ENCODE measurements at regions not wholly inside any gene's neighbourhood (a gene's known extent, or its start where the extent isn't known, plus 50 kb on each side); places are given as distances from the start of the nearest gene placed in this dataset.
A peak's percentile ranks its signal among the peaks of the same experiment; 100 is the strongest.

- Histone ChIP-seq H3K4me3 (ENCODE audit: low read length) (no peak overlapping the region), H3K4me1 (ENCODE audit: control insufficient read depth, insufficient read depth, low read length) (peaks cover 34% of the 10 kb centered on the region), H3K9ac (ENCODE audit: low read length) (no peak overlapping the region), H3K36me3 (ENCODE audit: control insufficient read depth, insufficient read depth, low read length) (no peaks in the 10 kb centered on the region), H3K27me3 (ENCODE audit: control insufficient read depth, insufficient read depth, low read length) (no peaks in the 10 kb centered on the region), H3K27ac (ENCODE audit: low read depth, low read length) (peak overlapping the region; percentile 22)
Measured at GRCh38 chr2:41967476-41968181, 80.2 kb upstream of the PKDCC start.

DNA sequence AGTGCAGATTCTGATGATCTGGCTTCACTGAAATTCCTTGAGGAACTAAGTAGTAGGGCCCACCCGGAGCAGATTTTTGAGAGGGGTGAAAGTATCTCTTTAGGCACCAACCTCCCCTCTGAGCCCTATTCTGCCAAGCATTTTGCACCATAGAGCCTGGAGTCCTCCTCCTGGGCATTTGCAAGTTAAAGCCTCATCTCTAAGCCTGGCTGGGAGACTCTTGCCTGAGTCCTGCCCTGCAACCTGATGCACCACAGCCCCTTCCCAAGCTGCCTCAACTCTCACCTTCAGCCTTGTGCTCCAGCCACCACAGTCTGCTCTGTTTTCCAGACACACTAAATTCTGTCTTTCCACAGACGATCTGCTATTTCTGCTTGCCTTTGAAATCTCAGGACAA, 79.6 kb upstream of the PKDCC start:
- H3K4me1 ChIP-seq (ENCODE audit: control insufficient read depth, insufficient read depth, low read length), result peaks cover 34% of the 10 kb centered on the region
- peak overlapping the region; percentile 17 for H3K27ac ChIP-seq (ENCODE audit: low read depth, low read length)
- H3K4me3 ChIP-seq (ENCODE audit: low read length), result no peak overlapping the region
- H3K36me3 ChIP-seq (ENCODE audit: control insufficient read depth, insufficient read depth, low read length), result no peaks in the 10 kb centered on the region
- H3K27me3 ChIP-seq (ENCODE audit: control insufficient read depth, insufficient read depth, low read length), result no peaks in the 10 kb centered on the region
- H3K9ac ChIP-seq (ENCODE audit: low read length), result no peak overlapping the region

DNA sequence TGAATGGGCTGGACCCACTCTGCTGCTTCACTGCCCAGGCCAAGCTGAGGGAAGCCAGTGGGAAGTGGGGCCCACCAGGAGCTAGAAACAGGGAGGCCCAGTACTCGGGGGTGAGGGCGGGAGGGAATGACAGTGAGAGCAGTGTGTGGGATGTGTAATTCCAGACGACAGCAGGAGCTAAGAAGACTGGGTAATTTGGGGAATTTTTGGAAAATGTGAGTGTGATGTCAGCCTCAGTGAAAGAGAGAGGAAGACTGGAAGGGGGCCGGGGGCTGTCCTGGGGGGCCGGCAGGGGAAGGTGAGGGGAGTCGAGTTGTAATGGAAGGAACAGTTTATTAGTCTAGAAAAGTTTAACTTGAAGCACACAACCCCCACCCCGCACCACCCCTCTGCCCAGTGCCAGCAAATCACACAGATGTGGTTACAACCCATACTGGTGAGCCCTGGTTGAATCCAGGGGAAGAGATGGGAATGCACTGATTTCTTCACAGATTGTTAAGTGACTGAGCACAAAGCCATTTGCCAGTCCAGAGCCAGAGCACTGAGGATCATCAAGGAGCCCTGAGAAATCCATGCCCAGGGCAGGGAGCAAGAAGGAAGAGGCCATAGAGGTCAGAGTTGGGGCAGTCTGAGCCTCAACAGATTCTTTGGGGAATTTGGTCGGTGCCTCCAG, 76.7 kb upstream of the PKDCC start:
- Histone ChIP-seq H3K4me3 (ENCODE audit: low read length) (no peak overlapping the region), H3K27ac (ENCODE audit: low read depth, low read length) (no peak overlapping the region), H3K36me3 (ENCODE audit: control insufficient read depth, insufficient read depth, low read length) (no peaks in the 10 kb centered on the region), H3K4me1 (ENCODE audit: control insufficient read depth, insufficient read depth, low read length) (peaks cover 9% of the 10 kb centered on the region), H3K27me3 (ENCODE audit: control insufficient read depth, insufficient read depth, low read length) (no peaks in the 10 kb centered on the region), H3K9ac (ENCODE audit: low read length) (no peak overlapping the region)

DNA sequence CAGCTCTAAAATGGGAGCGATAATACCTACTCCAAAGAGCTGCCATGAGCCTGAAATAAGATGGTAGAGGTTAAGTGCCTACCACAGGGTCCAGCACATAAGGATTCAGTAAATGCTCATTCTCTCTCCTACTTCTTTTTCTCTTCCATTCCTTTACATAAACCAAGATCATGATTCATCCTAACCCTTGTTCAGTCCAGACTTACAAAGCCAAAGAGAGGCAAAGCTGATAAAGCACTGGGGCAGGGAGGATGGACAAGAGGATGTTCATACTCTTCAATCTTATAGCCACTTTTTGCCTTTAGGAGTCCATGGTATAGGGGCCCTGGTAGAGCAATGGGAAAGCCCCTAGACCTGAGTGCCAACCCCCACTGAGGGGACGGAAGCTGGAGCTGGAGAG, 75.6 kb upstream of the PKDCC start:
- Histone ChIP-seq H3K27me3 (ENCODE audit: control insufficient read depth, insufficient read depth, low read length) (no peaks in the 10 kb centered on the region), H3K9ac (ENCODE audit: low read length) (no peak overlapping the region), H3K36me3 (ENCODE audit: control insufficient read depth, insufficient read depth, low read length) (no peaks in the 10 kb centered on the region), H3K4me1 (ENCODE audit: control insufficient read depth, insufficient read depth, low read length) (peaks cover 4% of the 10 kb centered on the region), H3K4me3 (ENCODE audit: low read length) (no peak overlapping the region), H3K27ac (ENCODE audit: low read depth, low read length) (no peak overlapping the region)

DNA sequence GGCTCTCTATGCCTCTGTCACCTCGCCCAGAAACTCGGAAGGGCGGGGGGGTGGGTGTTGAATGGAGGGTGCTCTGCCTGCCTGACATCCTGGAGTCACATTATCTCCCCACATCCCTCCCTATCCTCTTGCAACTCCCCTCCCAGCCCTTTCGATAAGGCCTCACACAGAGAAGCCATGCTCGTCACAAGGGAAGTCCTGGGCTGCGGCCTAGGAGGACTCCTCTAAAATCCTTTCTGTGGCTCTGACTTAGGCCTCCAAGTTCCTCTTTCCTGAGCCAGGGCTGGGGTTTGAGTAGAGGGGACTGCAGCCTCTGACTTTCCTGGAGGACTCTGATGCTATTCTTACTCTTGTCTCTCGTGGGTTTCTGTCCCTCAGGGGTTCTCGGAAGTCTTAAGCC, 75.0 kb upstream of the PKDCC start:
- H3K4me3 ChIP-seq (ENCODE audit: low read length), result no peak overlapping the region
- no peaks in the 10 kb centered on the region for H3K27me3 ChIP-seq (ENCODE audit: control insufficient read depth, insufficient read depth, low read length)
- no peak overlapping the region for H3K27ac ChIP-seq (ENCODE audit: low read depth, low read length)
- no peaks in the 10 kb centered on the region for H3K36me3 ChIP-seq (ENCODE audit: control insufficient read depth, insufficient read depth, low read length)
- no peak overlapping the region for H3K9ac ChIP-seq (ENCODE audit: low read length)
- peaks cover 2% of the 10 kb centered on the region for H3K4me1 ChIP-seq (ENCODE audit: control insufficient read depth, insufficient read depth, low read length)

DNA sequence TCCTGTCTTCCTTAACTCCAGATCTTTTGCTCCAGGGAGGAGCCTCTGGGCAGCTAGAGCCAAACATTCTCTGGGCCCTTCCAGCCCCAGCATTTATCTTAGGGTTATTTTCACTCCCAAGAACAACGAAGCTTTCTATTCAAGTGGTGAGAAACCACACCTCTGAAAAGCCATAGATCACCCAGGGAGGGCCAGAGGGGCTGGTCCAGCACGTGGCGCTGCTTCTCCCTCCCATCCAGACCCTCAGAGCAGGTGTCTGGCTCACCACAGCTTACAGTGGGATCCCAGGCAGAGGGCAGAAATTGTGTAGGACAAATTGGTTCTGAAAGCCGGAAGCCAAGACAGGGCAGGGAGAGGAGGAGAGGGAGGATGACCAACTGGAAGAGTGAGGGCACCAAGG, 74.0 kb upstream of the PKDCC start:
- Histone ChIP-seq H3K4me3 (ENCODE audit: low read length) (no peak overlapping the region), H3K27me3 (ENCODE audit: control insufficient read depth, insufficient read depth, low read length) (no peaks in the 10 kb centered on the region), H3K4me1 (ENCODE audit: control insufficient read depth, insufficient read depth, low read length) (no peaks in the 10 kb centered on the region), H3K36me3 (ENCODE audit: control insufficient read depth, insufficient read depth, low read length) (no peaks in the 10 kb centered on the region), H3K27ac (ENCODE audit: low read depth, low read length) (no peak overlapping the region), H3K9ac (ENCODE audit: low read length) (no peak overlapping the region)

GRCh38 chr2:41981417-41981816, 66.4 kb upstream of the PKDCC start:
- Histone ChIP-seq H3K4me3 (ENCODE audit: low read length) (no peak overlapping the region), H3K27me3 (ENCODE audit: control insufficient read depth, insufficient read depth, low read length) (no peaks in the 10 kb centered on the region), H3K9ac (ENCODE audit: low read length) (no peak overlapping the region), H3K27ac (ENCODE audit: low read depth, low read length) (no peak overlapping the region), H3K36me3 (ENCODE audit: control insufficient read depth, insufficient read depth, low read length) (no peaks in the 10 kb centered on the region), H3K4me1 (ENCODE audit: control insufficient read depth, insufficient read depth, low read length) (no peaks in the 10 kb centered on the region)

DNA sequence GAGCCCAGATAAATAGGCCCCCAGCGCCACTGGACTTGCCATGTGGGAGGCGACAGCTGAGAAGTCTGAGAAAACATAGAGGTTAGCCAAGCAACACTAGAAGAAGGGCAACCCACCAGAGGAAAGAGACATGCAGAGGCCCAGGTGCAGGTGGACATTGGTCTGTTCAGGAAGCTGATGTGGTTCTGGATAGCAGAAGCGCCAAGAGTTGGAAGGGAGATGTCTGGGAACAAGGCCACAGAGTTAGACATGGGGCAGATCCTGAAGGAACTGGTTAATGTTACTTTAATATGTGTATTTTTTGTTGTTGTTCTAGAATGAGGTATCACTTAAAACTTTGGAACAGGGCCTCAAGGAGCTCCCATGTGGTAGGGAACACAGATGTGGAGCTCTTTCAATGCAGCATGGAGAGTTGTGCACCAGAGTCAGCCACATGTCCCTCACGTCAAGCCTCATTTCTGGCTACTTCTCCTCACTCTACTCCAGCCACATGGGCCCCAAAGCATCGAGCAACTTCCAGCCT, 62.2 kb upstream of the PKDCC start:
- Histone ChIP-seq H3K27ac (ENCODE audit: low read depth, low read length) (no peak overlapping the region), H3K27me3 (ENCODE audit: control insufficient read depth, insufficient read depth, low read length) (no peaks in the 10 kb centered on the region), H3K4me3 (ENCODE audit: low read length) (no peak overlapping the region), H3K36me3 (ENCODE audit: control insufficient read depth, insufficient read depth, low read length) (no peaks in the 10 kb centered on the region), H3K4me1 (ENCODE audit: control insufficient read depth, insufficient read depth, low read length) (no peaks in the 10 kb centered on the region), H3K9ac (ENCODE audit: low read length) (no peak overlapping the region)

- Histone ChIP-seq H3K9ac (ENCODE audit: low read length) (no peak overlapping the region), H3K27me3 (ENCODE audit: control insufficient read depth, insufficient read depth, low read length) (no peaks in the 10 kb centered on the region), H3K4me1 (ENCODE audit: control insufficient read depth, insufficient read depth, low read length) (no peaks in the 10 kb centered on the region), H3K27ac (ENCODE audit: low read depth, low read length) (no peak overlapping the region), H3K36me3 (ENCODE audit: control insufficient read depth, insufficient read depth, low read length) (no peaks in the 10 kb centered on the region), H3K4me3 (ENCODE audit: low read length) (no peak overlapping the region)
Measured at GRCh38 chr2:41989501-41990180, 58.2 kb upstream of the PKDCC start.

DNA sequence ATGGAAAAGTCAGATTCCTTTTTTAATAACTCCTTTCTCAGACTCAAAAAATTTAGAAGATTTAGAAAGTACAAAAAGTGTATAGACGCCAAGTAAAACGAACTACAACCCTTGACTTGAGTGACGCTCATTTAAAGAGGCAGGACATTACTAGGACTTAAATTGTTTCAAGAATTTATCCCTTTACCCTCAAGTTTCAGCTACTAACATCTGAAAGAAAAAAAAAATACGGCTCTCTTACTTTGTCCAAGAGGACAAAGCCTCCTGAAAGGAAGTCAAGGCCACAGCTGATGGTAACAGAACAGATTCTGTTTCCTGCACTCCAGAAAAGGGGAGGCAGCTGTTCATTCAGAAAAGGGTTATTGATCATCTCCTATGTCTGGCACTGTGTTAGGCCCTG, 57.6 kb upstream of the PKDCC start:
- H3K4me1 ChIP-seq (ENCODE audit: control insufficient read depth, insufficient read depth, low read length), result no peaks in the 10 kb centered on the region
- H3K27me3 ChIP-seq (ENCODE audit: control insufficient read depth, insufficient read depth, low read length), result no peaks in the 10 kb centered on the region
- H3K4me3 ChIP-seq (ENCODE audit: low read length), result no peak overlapping the region
- no peak overlapping the region for H3K9ac ChIP-seq (ENCODE audit: low read length)
- no peaks in the 10 kb centered on the region for H3K36me3 ChIP-seq (ENCODE audit: control insufficient read depth, insufficient read depth, low read length)
- no peak overlapping the region for H3K27ac ChIP-seq (ENCODE audit: low read depth, low read length)

- H3K9ac ChIP-seq (ENCODE audit: low read length), result no peak overlapping the region
- no peak overlapping the region for H3K4me3 ChIP-seq (ENCODE audit: low read length)
- H3K27me3 ChIP-seq (ENCODE audit: control insufficient read depth, insufficient read depth, low read length), result no peaks in the 10 kb centered on the region
- no peak overlapping the region for H3K27ac ChIP-seq (ENCODE audit: low read depth, low read length)
- H3K36me3 ChIP-seq (ENCODE audit: control insufficient read depth, insufficient read depth, low read length), result no peaks in the 10 kb centered on the region
- no peaks in the 10 kb centered on the region for H3K4me1 ChIP-seq (ENCODE audit: control insufficient read depth, insufficient read depth, low read length)
Measured at GRCh38 chr2:41990688-41991087, 57.1 kb upstream of the PKDCC start.

DNA sequence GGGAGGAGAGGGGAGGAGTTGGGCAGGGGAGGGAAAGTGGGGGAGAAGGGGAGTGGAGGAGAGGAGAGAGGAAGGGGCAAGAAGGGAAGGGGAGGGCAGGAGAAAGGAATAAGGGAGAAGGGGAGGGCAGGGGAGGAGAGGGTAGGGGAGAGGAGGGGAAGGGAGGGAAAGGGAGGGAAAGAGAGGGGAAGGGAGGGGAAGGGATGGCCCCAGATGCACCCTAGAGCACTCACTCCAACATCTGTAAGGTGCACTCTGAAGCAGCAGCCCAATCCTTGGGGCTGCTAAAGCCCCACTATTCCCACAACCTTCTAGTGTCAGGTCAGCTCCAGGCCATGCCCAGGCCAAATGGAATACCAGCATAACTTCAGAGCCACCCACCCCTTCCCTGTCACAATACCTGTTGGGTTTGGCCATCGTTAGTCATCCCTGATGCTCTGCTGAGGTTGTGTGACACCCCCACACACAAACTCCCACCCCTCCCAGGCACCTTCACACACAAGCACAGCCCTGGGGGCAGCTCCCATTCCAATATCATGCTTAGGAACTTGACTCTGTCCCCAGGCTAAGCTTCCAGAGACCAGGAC, 55.7 kb upstream of the PKDCC start:
- Histone ChIP-seq H3K27me3 (ENCODE audit: control insufficient read depth, insufficient read depth, low read length) (no peaks in the 10 kb centered on the region), H3K4me3 (ENCODE audit: low read length) (no peak overlapping the region), H3K4me1 (ENCODE audit: control insufficient read depth, insufficient read depth, low read length) (no peaks in the 10 kb centered on the region), H3K9ac (ENCODE audit: low read length) (no peak overlapping the region), H3K36me3 (ENCODE audit: control insufficient read depth, insufficient read depth, low read length) (no peaks in the 10 kb centered on the region), H3K27ac (ENCODE audit: low read depth, low read length) (no peak overlapping the region)

Measured in rectal smooth muscle tissue (tissue), 1 donor.